GM12874 (cell line): ENCODE measurements at regions not wholly inside any gene's neighbourhood (a gene's known extent, or its start where the extent isn't known, plus 50 kb on each side); places are given as distances from the start of the nearest gene placed in this dataset.

ENCODE experiments used
- TF ChIP-seq, protein P1 (sequence below): IDR thresholded peaks from 2 replicates; pipeline ENCODE4 v1.5.1; 2011; ENCODE audit warnings: low read depth, mild to moderate bottlenecking, control low read depth, low read length, moderate library complexity; ENCODE audit not compliant: insufficient read depth

DNA sequence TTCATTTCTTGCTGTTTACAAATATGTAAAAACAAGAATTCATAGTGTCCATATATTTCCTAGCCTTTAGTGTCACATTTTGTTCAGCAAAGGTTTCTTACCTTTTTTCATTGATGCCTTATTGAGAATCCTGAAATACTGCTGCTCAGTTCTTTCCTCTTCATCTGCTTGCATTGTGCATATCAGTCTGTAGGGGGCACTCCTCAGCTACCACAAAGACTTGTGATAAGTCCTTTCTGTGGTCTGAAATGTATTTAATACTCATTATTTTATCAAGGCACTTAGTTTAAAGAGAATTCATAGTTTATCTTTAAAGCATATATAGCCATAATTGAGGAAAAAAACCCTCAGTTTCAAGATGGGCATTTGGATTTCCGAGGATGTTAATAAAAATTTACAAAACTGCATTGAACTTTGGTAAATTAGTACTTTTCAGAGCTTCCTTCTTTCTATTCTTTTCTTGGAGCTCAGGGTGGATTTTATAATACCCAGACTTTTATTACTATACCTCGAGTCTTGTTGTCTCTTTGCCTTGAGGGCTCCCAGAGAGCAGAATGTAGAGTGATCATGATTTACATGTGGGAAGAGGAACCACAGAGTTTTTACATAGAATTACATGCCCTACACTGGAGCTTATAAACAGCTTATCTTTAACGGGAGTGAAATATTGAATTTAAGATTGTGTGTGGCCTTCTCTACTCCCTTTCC is 570.1 kb downstream of the PLCL1 start:
- TF ChIP-seq, protein P1, sequence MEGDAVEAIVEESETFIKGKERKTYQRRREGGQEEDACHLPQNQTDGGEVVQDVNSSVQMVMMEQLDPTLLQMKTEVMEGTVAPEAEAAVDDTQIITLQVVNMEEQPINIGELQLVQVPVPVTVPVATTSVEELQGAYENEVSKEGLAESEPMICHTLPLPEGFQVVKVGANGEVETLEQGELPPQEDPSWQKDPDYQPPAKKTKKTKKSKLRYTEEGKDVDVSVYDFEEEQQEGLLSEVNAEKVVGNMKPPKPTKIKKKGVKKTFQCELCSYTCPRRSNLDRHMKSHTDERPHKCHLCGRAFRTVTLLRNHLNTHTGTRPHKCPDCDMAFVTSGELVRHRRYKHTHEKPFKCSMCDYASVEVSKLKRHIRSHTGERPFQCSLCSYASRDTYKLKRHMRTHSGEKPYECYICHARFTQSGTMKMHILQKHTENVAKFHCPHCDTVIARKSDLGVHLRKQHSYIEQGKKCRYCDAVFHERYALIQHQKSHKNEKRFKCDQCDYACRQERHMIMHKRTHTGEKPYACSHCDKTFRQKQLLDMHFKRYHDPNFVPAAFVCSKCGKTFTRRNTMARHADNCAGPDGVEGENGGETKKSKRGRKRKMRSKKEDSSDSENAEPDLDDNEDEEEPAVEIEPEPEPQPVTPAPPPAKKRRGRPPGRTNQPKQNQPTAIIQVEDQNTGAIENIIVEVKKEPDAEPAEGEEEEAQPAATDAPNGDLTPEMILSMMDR = peak; percentile 68

DNA sequence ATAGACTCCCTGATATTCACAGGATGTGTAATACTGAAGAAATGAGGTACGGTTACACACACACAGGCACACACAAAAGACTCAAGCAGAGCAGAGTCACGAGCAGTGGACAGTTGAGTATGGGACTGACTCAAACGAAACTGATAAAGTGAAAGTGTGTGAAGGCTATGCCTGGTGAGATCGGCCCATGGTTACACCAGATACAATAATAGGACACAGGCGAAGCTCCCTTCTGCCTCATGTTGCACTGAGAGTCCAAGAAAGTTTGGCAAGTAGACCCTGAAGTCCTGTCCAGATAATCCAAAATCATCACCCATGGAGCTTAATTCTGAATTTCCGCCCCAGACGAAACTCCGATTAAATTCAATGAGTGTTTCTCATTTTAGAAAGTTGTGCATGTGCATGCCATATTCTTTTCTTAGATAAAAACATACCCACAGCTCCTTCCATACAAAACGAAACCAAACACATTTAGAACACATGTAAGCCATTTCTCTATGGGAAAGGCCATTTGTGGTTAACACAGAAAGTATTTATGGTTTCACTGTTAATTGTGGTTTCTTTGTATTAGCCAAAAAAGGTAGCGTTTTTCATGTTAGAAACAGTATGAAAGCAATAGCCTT is 567.6 kb downstream of the PLCL1 start:
- TF ChIP-seq, protein P1 = no peak

DNA sequence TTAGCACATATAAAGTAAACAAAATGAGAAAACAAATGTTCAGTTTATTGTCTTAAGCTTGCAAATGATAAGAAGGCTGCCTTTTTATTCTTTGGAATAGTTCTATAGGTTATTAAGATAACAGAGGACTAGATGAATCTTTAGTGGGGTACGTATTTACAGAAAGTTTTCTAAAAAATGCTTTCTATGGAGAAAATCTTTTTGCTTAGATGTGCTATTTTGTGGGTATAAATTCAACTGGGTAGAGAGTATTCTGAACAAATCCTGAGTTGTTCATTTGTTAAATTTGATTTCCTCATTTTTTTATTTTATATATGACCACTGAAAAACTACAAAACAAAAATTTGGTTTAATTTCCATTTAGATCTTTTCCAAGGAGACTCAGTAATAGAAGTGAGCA is 566.9 kb downstream of the PLCL1 start:
- TF ChIP-seq, protein P1 = no peak

DNA sequence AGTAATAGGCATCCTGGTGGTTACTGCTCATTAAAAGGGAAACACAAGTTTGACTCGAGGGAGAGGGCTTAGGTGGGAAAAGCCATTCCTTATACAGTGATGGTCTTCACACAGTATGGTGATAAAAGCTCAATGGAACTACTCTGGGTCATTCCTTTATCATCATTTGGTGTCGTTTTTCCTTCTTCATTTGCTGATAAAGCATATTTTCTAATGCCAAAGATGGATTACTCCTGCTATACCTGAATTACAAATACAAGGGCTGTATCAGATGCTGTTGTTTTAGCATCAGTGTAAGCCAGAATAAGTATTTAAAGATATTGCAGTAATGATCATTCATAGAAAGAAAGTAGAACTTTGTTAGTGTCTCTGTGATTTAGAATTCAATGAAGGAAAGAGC is 563.7 kb downstream of the PLCL1 start:
- TF ChIP-seq, protein P1 = no peak

DNA sequence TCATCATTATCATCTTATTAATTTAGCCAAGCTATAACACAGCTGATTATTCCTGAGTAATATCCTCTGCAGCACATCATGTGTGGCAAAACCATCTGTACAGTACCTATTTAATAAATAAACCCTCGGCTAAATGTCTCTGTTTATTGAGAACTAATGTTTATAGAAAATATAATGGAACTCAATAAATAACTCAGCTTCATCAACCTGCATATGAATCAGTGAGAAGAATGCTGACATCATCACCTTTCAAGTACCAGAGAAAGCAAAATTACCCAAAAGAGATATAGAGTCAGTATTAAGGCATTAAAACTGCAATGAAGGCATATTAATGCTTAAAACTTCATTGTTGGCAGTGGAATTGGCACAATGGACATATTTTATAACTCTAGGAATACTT is 558.3 kb downstream of the PLCL1 start:
- TF ChIP-seq, protein P1 = no peak

DNA sequence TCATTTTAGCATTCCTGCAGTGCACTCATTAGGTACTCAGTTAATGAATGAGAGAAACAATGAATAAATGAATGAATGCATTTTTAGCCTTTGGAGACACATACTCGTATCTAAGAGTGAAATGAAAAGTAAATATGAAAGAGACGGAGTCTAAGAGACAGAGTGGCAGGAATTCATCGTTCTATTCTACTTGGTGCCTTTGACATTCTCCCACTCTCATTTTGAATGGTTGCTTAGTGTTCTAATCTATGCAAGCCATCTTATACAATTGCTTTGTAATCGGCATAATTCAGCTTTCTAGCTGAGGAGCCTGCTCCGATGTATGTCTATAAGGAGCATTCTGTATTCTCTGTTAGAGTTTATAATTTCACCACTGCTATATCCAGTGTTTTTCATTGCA is 554.9 kb downstream of the PLCL1 start:
- TF ChIP-seq, protein P1 = no peak

DNA sequence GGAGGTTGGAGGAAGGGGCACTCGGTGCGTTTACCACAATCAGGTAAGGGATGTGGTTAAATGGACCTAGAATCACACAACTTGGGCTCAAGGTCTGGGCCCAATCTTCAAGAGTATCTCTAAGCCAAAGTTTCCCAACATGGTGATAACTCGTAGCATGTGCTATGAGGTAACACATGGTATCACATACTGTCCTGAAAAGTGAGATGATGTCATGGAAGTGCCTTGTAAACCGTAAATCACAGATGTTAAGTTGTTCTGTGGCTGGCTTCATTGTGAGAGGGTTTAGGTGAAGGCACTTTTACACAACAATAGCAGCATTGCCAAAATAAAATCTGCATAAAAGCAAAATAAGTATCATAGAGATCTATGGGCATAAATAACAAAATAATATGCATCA is 551.8 kb downstream of the PLCL1 start:
- TF ChIP-seq, protein P1 = no peak
